GM19467 (cell line): ENCODE measurements at regions not wholly inside any gene's neighbourhood (a gene's known extent, or its start where the extent isn't known, plus 50 kb on each side); places are given as distances from the start of the nearest gene placed in this dataset.

ENCODE experiments used
- ATAC-seq: cut with Tn5 transposase; IDR thresholded peaks from one replicate; pipeline ENCODE4 v1.9.1; 2021; ENCODE audit warnings: mild to moderate bottlenecking, moderate library complexity; ENCODE audit not compliant: unreplicated experiment

DNA sequence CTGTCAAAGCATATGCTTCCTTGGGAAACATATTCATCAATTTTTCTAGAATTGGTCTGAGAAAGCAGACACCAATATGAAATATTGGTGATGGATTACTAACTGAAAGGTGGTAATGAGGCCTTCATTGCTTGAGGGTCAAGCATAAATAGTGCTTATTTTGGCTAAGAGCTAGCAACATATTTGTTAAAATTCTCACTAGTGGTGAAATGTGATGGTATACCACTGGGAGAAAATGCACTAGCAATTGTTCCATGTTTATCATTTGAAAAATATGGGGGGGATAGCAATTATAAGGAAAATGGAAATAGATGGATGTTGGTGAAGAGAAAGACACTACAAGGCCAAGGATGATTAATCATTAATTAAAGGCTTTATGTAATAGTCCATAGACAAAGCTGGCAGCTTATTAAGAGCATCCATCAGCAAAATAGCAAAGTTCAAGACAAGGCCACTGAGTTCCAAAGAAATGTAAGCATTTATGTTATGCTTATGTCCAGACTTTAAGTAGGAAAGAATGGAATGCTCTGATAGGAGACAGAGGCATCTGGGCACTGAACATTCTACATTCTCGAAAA is 253.7 kb upstream of the PRDM9 start:
- no peak for ATAC-seq

DNA sequence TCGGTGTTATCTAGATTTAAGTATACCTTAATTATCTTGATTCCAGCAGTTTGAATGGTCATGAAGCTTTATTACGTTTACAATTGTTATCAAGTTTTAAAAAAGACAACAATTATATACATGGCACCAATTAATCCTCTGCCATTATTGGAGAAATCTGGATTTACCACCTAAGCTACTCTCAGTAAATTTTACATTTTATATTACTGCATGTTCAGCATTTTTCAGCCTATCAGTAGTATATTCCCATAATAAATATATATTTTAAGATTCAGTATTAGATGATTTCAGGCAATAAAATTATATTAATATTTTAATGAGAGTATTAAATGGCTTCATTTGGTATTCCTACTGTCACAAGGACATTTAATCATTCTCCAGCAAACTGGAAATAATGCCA is 264.5 kb upstream of the PRDM9 start:
- ATAC-seq = no peak

DNA sequence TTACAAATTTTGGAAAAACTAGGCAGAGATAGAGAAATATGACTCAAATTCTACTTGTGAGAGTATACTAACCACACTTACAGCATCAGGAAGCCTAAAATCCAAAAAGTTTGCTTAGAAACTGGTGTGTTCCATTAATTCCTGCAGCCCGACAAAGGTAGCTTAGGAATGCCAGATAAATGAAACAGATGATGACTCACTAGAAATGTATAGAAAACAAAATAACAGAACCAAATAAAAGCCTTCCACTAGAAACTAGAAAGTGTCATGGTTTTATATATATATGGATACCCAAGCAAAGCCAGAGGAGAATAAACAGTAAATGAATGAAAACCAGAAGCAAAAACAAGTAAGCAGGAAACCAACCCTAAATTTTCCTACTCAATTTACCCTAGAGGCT is 272.2 kb upstream of the PRDM9 start:
- ATAC-seq = no peak

DNA sequence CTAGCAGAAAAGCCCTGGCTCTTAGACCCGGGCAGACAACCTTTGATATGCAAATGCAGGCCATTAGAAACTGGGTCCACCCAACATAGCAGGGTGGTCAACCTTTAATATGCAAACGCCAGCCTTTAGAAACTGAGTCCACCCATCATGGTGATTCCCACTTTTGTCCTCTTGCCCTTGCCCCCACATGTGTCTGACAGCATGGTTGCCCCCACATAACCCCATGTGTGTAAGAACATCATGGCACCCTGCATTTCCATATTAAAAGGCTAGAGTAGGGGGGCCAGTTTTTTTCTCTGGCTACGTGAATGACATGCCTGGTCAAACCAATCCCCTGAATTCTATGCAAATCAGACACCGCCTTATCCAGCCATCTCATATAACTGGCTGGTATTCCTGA is 273.2 kb upstream of the PRDM9 start:
- no peak for ATAC-seq

DNA sequence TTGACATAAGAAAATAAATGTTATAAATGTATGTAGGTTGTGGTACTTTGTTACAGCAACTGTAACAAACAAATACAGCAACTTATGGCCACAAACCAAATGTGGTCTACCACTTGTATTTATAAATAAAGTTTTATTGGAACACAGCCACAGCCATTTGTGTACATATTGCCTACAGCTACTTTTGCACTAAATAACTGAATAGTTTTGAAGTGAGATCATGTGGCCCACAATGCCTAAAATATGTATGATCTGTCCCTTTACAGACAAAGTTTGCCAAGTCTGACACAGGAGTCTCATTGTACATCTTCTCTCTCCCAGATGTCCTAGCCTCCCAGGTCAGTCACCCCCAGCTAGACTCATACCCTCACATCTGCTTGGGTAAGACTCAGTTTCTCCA is 283.6 kb upstream of the PRDM9 start:
- ATAC-seq = no peak

DNA sequence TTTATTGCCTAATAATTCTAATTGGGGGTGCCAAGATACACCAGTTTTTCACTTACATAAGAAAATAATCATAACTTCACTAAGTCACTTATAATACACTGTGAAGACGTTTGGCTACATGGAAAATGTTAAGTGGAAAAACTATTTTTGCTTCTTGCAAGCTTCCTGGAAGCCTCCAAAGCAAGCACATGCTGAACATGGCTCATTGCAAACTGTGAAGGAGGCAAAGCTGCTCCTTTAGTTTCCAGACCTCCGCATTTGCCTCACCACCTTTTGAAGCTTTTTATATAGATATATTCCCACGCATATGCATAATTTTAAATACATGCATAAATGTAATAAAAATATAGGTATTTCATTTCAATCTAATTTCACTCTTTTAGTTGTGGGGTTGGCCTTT is 285.6 kb upstream of the PRDM9 start:
- no peak for ATAC-seq

DNA sequence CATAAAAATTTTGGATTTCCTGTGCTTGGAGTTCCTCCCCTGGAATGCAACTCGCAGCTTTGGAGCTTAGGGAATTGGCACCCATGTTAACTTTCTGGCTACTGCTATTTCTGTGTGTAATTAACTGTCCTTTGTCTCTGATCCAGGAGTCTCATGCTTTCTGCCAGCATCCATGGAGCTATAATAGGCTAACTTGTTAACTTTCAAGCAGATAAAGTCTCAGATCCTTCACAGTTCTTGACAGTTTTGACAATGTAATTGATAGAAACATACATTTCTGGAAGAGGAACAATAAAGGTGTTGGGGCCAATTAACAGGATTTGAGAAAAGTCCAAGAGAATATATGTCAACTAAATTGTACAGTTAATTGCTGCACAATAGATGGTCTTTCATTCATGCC is 290.2 kb upstream of the PRDM9 start:
- ATAC-seq = no peak

DNA sequence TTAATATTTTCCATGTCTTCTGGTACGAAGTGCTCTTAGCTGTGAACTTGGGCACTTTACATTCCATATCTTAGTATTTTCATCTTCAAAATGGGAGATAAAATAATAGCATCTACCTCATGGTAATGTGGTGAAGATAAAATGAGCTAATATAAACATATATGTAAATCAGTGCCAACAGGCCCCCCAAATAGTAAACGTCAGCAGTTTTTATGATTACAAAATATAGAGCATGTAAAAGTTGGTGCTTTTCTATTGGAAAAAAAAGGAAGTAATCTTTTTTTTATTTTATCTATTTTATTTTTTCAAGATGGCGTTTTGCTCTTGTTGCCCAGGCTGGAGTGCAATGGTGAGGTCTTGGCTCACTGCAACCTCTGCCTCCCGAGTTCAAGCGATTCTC is 291.1 kb upstream of the PRDM9 start:
- no peak for ATAC-seq

DNA sequence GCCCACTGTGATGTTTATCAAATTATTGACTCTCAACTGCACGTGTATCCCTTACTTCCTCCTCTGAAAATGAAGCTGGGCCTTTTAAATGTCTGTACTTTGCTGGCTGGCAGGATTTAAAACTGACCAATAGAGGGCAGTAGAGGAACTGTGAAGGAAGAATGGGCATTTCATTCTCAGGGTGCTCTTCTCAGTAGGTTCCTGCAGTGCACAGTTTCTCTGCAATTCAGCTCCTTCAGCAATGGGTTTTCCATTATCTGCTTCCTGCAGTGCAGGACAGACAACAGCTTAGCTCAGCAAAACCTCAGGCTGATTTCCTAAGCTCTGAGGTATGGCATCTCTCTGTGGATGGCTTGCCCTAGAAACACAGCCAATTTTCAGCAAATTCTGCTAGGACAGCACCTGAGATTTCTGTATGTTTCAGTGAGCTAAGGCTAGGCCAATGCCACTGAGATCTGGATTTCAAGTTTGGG is 298.4 kb upstream of the PRDM9 start:
- ATAC-seq = peak; percentile 64

DNA sequence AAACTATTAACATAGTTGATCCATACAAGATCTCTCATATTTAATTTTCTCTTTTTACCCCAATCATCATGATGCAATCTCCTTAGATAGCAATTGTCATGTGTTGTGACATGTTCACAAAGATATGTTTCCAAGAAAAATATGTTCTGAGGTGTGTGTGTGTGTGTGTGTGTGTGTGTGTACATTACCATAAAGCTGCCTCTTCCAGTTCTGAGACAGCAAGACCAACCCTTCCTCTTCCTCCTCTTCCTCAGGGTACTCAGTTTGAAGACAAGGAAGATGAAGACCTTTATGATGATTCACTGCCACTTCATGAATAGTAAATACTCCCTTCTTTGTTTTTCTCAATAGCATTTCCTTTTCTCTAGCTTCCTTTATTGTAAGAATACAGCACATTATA is 303.3 kb upstream of the PRDM9 start:
- no peak for ATAC-seq

DNA sequence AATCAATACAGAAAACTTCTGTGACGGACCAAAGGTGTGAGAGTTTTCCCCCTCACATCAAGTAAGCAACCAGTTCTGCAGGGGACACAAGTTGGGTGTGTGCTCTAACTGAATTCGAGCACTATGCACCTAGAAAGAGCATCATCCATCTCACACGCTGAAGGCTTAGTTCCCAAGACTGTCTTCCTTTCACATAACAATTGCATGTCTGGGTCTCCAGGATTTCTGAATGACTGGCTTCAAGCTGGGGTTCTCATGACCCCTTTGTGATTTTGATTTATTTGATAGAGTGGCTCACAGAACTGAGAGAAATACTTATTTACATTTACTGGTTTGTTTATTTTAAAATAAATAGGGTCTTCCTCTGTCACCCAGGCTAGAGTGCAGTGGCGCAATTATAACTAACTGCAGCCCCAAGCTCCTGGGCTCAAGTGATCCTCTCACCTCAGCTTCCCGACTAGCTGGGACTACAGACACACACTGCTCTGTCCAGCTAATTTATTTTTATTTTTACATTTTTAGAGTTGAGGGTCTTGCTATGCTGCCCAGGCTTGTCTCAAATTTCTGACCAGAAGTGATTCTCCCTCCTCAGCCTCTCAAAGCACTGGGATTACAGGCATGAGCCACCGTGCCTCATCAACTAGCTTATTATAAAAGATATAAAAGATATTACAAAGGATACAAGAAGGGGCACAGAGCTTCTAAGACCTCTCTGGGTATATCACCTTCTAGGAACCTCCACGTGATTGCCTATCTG is 316.7 kb upstream of the CDH12 start:
- ATAC-seq = no peak

DNA sequence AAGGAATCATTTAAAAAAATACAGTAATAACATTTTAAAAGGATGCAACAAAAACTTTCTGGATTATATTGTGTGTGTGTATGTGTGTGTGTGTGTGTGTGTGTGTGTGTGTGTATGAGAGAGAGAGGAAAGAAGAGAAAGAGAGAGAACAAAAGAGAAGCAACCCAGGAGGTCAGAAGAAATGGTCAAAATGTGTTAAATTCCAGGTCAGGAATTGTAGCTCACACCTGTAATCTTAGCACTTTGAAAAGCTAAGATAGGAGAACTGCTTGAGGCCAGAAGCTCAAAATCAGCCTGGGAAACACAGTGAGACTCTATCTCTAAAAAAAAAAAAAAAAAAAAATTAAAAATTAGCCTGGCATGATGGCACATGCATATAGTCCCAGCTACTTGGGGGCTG is 311.8 kb upstream of the CDH12 start:
- ATAC-seq = no peak

DNA sequence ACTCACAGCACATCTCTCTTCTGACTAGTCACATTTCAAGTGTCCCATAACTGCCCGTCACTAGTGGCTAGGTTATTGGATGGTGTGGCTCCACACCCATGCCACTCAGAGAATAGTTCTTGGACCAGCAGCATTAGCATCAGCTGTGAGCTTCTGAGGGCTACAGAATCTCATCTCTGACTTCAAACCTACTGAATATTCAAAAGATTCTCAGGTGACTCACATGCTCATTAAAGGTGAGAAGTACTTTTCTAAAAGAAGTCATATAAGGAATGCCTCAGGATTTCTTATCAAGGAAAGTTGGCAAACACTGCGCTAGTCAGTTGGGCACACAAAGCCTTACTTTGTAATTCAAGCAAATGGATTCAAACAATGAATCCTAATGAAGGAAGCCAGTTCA is 305.0 kb upstream of the CDH12 start:
- ATAC-seq = no peak

DNA sequence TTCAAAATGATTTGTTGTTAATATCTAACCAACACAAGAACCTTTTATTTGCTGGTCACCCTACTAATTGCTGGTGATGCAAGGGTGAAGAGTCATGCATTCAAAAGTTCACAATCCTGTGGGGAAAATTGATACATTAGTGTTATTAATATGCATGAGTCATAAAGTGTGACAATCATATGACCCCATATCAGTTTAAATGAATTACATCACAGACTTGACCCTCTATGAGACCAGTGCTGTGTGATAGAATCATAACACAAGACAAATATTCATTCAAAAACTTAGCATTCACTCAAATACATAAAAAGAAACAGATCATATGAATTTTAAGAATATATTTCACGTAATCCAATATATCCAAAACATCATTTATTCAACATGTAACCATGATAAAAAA is 304.6 kb upstream of the CDH12 start:
- ATAC-seq = no peak

DNA sequence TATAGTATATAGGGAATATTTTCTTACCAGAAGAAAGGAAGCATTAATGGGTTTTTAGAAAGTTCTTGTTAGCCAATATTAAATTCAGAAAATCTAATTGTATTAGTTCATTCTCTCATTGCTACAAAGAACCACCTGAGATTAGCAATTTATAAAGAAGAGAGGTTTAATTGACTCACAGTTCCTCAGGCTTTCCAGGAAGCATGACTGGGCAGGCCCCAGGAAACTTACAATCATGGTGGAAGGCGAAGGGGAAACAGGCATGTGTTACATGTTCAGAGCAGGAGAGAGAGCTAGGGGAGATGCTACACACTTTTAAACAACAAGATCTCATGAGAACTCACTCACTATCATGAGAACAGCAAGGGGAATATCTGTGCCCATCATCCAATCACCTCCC is 304.0 kb upstream of the CDH12 start:
- ATAC-seq = no peak

DNA sequence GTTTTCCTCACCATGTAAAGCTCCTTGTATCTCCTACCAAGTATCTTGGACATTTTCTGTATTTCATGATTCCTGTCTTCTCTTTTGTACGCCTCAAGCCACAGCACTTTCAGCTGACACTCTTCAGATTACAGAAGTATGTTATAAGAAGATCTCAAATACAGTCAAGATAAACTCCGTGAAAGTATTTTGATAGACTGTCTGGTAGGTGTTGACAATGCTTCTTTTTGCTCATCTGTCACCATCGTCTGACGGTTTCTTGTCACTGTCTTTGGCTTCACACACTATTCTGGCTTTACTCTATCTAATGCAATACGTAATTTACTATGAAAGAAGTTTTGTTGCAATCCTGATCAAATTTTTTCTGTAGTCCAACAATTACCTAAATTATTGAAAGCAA is 294.5 kb upstream of the CDH12 start:
- no peak for ATAC-seq

DNA sequence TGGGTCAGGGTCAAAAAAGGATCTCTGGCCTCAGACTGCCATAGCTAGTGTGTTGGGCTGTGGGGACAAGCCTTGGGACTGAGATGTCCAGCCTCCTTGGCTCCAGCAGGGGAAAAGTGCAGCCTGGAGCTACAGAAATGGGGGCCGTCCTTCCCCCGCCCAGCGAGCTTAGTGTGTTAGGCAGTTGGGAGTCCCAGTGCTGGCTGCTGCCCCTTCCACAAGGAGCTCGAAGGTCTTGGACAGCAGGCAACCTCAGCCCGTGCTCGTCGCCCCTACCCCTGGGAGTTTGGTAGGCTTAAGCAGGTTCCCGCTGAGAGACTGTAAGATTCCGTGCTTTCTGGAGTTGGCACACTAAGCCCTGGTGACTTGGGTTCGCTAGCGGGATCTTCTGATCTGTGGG is 293.0 kb upstream of the CDH12 start:
- no peak for ATAC-seq

DNA sequence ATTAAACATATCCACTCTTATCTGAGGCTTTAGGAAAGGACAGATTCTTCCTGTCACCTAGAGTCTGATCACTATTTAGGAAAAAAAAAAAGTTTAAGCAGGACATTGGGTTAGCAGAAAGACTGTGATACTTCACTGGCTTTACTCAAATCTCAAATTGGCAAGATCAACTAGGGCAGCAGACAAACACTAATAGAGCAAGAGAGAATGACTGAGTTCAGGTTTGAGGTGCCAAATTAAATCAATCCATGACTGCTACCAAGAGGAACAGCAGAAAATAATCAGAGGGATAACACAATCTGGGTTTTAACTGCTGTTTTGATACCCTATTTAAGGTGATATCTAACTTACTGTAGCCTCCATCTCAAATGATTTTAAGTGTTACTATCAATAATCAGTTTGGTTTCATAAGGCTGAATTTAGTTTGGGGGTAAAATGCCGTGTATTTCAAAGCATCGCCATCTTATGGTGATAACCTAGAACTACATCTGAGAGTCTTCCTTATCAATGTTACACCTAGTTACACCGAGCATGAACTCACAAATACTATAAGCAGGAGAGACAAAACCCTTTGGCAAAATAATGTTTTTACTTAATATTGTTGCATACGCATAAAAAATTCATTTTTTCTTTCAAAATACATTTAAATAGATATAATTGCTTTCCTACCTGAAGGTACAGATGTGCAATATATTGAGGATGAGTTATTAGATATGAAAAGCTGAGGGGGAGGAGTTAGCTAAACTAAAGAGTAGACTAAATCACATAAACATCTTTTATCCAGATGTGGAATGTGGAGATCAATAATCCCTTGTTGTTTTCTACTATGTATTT is 286.4 kb upstream of the CDH12 start:
- peak; percentile 54 for ATAC-seq

DNA sequence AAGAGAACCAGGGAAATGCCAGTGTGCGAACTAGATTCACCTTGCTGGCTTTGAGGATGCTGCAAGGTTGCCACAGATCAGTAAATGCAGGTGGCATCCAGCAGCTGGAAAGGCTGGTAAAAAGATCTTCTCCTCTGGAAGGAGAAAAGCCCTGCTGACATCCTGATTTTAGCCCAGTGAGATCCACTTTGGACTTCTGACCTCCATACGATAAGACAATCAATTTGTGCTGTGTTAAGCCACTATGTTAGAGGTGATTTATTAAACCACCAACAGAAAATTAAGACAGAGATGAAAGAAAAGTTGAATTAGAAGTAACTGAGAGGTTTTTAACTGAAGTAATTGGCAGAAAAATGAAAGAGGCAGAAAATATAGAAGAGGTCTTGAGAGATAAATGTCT is 283.8 kb upstream of the CDH12 start:
- ATAC-seq = no peak

DNA sequence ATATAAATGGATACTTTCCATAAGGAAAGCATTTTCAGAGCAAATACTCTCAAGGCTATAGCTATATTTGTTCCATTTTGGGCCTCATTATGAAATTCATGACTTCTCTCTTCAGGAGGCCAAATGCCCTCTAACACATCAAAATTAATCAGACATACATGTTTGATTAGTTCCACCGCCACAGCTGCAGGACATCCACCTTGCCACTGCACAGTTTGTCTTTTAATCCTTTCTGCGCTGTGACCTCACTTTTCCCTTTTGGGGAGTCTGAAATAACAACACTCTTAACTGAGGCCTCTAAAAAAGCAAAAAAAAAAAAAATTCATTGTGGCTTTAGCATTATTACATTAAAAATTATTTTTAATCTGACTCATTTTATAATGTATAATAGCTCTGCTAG is 279.1 kb upstream of the CDH12 start:
- ATAC-seq = no peak

DNA sequence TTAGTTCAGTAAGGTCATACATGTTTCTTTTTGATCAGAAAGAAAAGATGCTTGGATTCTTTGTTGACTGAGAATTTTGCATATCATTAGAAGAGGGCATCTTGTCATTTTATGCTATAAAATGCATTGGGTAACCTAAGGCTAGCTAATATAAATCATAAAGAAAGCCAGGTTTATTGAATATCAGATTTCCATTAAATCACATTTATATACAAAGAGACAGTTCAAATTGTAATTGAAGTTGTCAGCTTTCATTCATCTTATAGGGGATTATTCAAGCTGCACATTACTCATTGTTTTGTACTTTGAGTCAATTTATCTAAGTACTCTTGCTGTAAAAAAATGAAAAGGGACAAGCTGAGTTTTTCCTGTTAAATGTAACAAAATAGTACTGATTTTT is 259.1 kb upstream of the CDH12 start:
- no peak for ATAC-seq

DNA sequence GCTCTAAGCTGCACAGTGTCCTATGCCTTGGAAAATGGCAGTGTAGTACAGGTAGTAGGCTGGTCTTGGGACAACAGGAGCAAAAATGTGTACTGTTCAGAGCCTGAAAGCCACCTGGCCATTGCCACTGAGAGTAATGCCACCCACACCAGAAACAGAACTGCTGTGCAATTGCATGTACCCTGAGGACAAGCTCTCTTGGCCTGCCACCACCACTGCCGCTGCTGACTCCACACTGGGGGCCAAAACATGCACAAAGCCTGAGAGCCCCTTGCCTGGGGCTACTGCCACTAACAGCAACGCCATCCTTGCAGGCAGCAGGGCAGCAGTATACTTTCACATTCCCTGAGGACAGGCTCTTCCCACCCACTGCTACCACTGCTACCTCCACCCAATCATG is 251.9 kb upstream of the CDH12 start:
- no peak for ATAC-seq
